Osteoblast (primary cell): ENCODE measurements at regions not wholly inside any gene's neighbourhood (a gene's known extent, or its start where the extent isn't known, plus 50 kb on each side); places are given as distances from the start of the nearest gene placed in this dataset.

Experiments used
- DNase-seq: peaks from one replicate; pipeline ENCODE4 v3.0.0; 2011; ENCODE audit warnings: low spot score, mixed read lengths; ENCODE audit not compliant: insufficient read length; ENCODE audit errors: missing footprints
- H2AFZ ChIP-seq: 2 replicates; pipeline ENCODE4 v1.6.0; 2011; ENCODE audit warnings: mild to moderate bottlenecking, low read length
- H3K27ac ChIP-seq: 2 replicates; pipeline ENCODE4 v1.5.1; 2011; ENCODE audit warnings: mild to moderate bottlenecking, low read depth, low read length, moderate library complexity
- H3K27me3 ChIP-seq: 2 replicates; pipeline ENCODE4 v1.6.0; 2012; ENCODE audit warnings: mild to moderate bottlenecking, control low read depth, inconsistent platforms, low read length, moderate library complexity; ENCODE audit not compliant: insufficient read depth
- H3K36me3 ChIP-seq: 2 replicates; pipeline ENCODE4 v1.5.1; 2011; ENCODE audit warnings: mild to moderate bottlenecking, low read length, control low read depth, moderate library complexity; ENCODE audit not compliant: insufficient read depth
- H3K4me1 ChIP-seq: 2 replicates; pipeline ENCODE4 v1.5.1; 2011; ENCODE audit warnings: mild to moderate bottlenecking, low read length, control low read depth, moderate library complexity; ENCODE audit not compliant: insufficient read depth
- H3K4me2 ChIP-seq: 2 replicates; pipeline ENCODE4 v1.6.0; 2011; ENCODE audit warnings: mild to moderate bottlenecking, low read length; ENCODE audit not compliant: insufficient read depth
- H3K4me3 ChIP-seq: fragments of 200-600 bp; sonication (generic); 3 replicates; pipeline ENCODE4 v1.5.1; 2012; ENCODE audit warnings: mild to moderate bottlenecking, low read length, inconsistent platforms; ENCODE audit not compliant: insufficient read depth
- H3K79me2 ChIP-seq: 2 replicates; pipeline ENCODE4 v1.6.0; 2012; ENCODE audit warnings: mild to moderate bottlenecking, low read length, control low read depth, inconsistent platforms; ENCODE audit not compliant: insufficient read depth
- H3K9me3 ChIP-seq: 2 replicates; pipeline ENCODE4 v1.5.1; 2011; ENCODE audit warnings: low read depth, low read length, control low read depth
- H4K20me1 ChIP-seq: 2 replicates; pipeline ENCODE4 v1.6.0; 2012; ENCODE audit warnings: mild to moderate bottlenecking, low read length, control low read depth; ENCODE audit not compliant: insufficient read depth
- CTCF ChIP-seq: IDR thresholded peaks from 2 replicates; pipeline ENCODE4 v1.5.1; 2011; ENCODE audit warnings: mild to moderate bottlenecking, low read depth, low read length, moderate library complexity; ENCODE audit errors: extremely low read depth

DNA sequence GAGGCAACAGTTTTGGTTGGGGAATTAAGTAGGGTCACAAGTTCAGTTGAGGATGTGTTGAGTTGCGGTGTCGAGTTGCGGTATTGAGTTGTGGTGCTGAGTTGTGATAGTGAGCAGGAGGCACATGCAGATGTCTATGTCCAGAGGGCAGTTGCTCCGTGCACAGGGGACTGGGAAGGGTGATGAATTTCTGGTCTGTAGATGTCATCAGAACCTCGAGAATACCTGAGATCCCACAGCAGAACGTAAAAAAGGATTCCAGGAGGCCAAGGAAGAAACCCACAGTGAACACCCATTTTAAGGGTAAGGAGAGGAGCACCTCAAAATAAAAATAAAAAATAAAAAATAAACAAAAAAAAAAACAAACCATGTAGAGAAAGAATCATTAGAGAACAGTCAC lies 354.4 kb upstream of the ARGLU1 start:
- Histone ChIP-seq H3K27ac (no peak overlapping the region), H3K4me1 (no peaks in the 10 kb centered on the region), H3K4me2 (no peak overlapping the region), H3K79me2 (no peaks in the 10 kb centered on the region), H3K4me3 (no peak overlapping the region), H3K27me3 (no peaks in the 10 kb centered on the region), H3K36me3 (no peaks in the 10 kb centered on the region), H2AFZ (no peak overlapping the region), H4K20me1 (no peaks in the 10 kb centered on the region), H3K9me3 (no peaks in the 10 kb centered on the region)
- no peak for DNase-seq
- TF ChIP-seq CTCF, result no peak

GRCh38 chr13:106919638-106920037 lies 351.7 kb upstream of the ARGLU1 start:
- Histone ChIP-seq H3K27ac (no peak overlapping the region), H2AFZ (no peak overlapping the region)

DNA sequence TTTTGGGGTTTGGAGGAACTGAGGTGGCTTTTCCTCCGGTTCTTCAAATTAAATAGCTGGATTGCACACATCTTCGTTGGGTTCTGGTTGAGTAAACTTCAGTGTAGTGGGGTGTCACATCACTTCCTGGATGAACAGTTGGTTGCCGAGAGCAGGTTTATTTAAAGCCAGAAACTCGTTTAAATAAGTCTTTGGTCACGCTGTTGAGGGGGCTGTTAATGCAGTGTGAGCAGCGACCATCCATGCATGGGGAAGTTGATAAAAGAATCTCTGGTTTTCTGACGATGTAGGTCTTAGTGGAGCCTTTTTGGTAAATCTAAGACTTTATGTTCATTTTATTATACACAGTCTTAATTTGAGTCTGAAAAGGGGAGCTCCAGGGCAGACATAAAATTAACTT lies 351.2 kb upstream of the ARGLU1 start:
- no peak for TF ChIP-seq CTCF
- Histone ChIP-seq H3K4me2 (no peak overlapping the region), H2AFZ (no peak overlapping the region), H3K9me3 (no peaks in the 10 kb centered on the region), H3K79me2 (no peaks in the 10 kb centered on the region), H3K36me3 (no peaks in the 10 kb centered on the region), H3K4me1 (no peaks in the 10 kb centered on the region), H3K4me3 (no peak overlapping the region), H3K27me3 (no peaks in the 10 kb centered on the region), H4K20me1 (no peaks in the 10 kb centered on the region), H3K27ac (no peak overlapping the region)
- no peak for DNase-seq

More at GRCh38 chr13:106919638-106920037, 351.7 kb upstream of the ARGLU1 start:
- no peak overlapping the region for H3K4me2 ChIP-seq
- H3K79me2 ChIP-seq, result no peaks in the 10 kb centered on the region
- no peaks in the 10 kb centered on the region for H3K36me3 ChIP-seq
- no peak for TF ChIP-seq CTCF
- no peaks in the 10 kb centered on the region for H3K9me3 ChIP-seq
- H3K4me1 ChIP-seq, result no peaks in the 10 kb centered on the region
- no peak for DNase-seq
- H3K27me3 ChIP-seq, result no peaks in the 10 kb centered on the region
- H3K4me3 ChIP-seq, result no peak overlapping the region
- no peaks in the 10 kb centered on the region for H4K20me1 ChIP-seq

GRCh38 chr13:106918557-106918860 lies 350.6 kb upstream of the ARGLU1 start:
- TF ChIP-seq CTCF, result no peak
- H3K9me3 ChIP-seq, result no peaks in the 10 kb centered on the region
- no peak overlapping the region for H3K4me3 ChIP-seq
- no peaks in the 10 kb centered on the region for H3K27me3 ChIP-seq
- H2AFZ ChIP-seq, result no peak overlapping the region
- no peak overlapping the region for H3K4me2 ChIP-seq
- no peak overlapping the region for H3K27ac ChIP-seq
- no peak for DNase-seq
- H3K36me3 ChIP-seq, result no peaks in the 10 kb centered on the region
- no peaks in the 10 kb centered on the region for H3K79me2 ChIP-seq
- H3K4me1 ChIP-seq, result no peaks in the 10 kb centered on the region
- no peaks in the 10 kb centered on the region for H4K20me1 ChIP-seq
